Peyer's patch (tissue), 4 donors: ENCODE measurements at regions not wholly inside any gene's neighbourhood (a gene's known extent, or its start where the extent isn't known, plus 50 kb on each side); places are given as distances from the start of the nearest gene placed in this dataset.
A peak's percentile ranks its signal among the peaks of the same experiment; 100 is the strongest.

Source experiments
- DNase-seq, 3 donors: peaks; one replicate each; pipeline ENCODE4 v3.0.0-alpha.2; 2017 to 2019
- H3K27ac ChIP-seq, 4 donors: fragments of 200-600 bp; sonication (generic); one replicate each; pipeline ENCODE4 v1.5.1; 2016 to 2019
- H3K27me3 ChIP-seq, 2 donors: fragments of 200-600 bp; sonication (generic); one replicate each; pipeline ENCODE4 v1.5.1; 2019
- H3K36me3 ChIP-seq, 3 donors: fragments of 200-600 bp; sonication (generic); one replicate each; pipeline ENCODE4 v1.5.1; 2016 to 2019
- H3K4me1 ChIP-seq, 4 donors: fragments of 200-600 bp; sonication (generic); one replicate each; pipeline ENCODE4 v1.5.1; 2016 to 2019
- H3K4me3 ChIP-seq, 4 donors: fragments of 200-600 bp; sonication (generic); 1 replicate in 3 of 4; 2 replicates in 1 of 4; pipeline ENCODE4 v1.5.1; 2016 to 2019; ENCODE audit warnings: mild to moderate bottlenecking in 1 of 4
- H3K9me3 ChIP-seq, 4 donors: fragments of 200-600 bp; sonication (generic); one replicate each; pipeline ENCODE4 v1.5.1; 2016 to 2019; ENCODE audit warnings: mild to moderate bottlenecking in 1 of 4
- CTCF ChIP-seq, 6 experiments: fragments of 450-650 bp in 4 of 6; fragments of 200-600 bp in 2 of 6; sonication (generic) in 1 of 6; IDR thresholded peaks; one replicate each; pipeline ENCODE4 v1.5.1; 2017 to 2019; ENCODE audit warnings: antibody characterized with exemption in 6 of 6, mild to moderate bottlenecking in 3 of 6, moderate library complexity in 1 of 6
- POLR2A ChIP-seq, 2 donors: fragments of 450-650 bp; IDR thresholded peaks; one replicate each; pipeline ENCODE4 v1.5.1; 2017; ENCODE audit warnings: antibody characterized with exemption in 2 of 2, mild to moderate bottlenecking in 2 of 2, moderate library complexity in 2 of 2

- Histone ChIP-seq H3K27me3 (no peaks in the 10 kb centered on the region), H3K36me3 (no peaks in the 10 kb centered on the region), H3K4me3 (no peak overlapping the region), H3K9me3 (no peaks in the 10 kb centered on the region), H3K4me1 (peaks cover 0 to 14% (median 4%) of the 10 kb centered on the region in 4 donors), H3K27ac (peak overlapping the region in 2 of 4 donors; percentile 10 to 11)
- DNase-seq = no peak
- TF ChIP-seq CTCF (IDR thresholded peaks at IDR 0.05) (no peak), POLR2A (IDR thresholded peaks at IDR 0.05) (no peak)
These were observed 153.0 kb upstream of the PTPN1 start for GRCh38 chr20:50356962-50357782.

- no peak for DNase-seq
- TF ChIP-seq POLR2A (IDR thresholded peaks at IDR 0.05) = no peak
- TF ChIP-seq CTCF (IDR thresholded peaks at IDR 0.05) = no peak
- Histone ChIP-seq H3K4me1 (peaks cover 0 to 14% (median 4%) of the 10 kb centered on the region in 4 donors), H3K27ac (no peak overlapping the region), H3K9me3 (no peaks in the 10 kb centered on the region), H3K4me3 (no peak overlapping the region), H3K36me3 (no peaks in the 10 kb centered on the region), H3K27me3 (no peaks in the 10 kb centered on the region)
These were observed 152.4 kb upstream of the PTPN1 start for GRCh38 chr20:50357783-50358161.

- TF ChIP-seq CTCF (IDR thresholded peaks at IDR 0.05) (no peak), POLR2A (IDR thresholded peaks at IDR 0.05) (no peak)
- H3K27ac ChIP-seq = no peak overlapping the region
- DNase-seq = no peak
These were observed 152.0 kb upstream of the PTPN1 start for GRCh38 chr20:50358166-50358565.

GRCh38 chr20:50358971-50359370 lies 151.2 kb upstream of the PTPN1 start:
- peaks cover 0 to 14% (median 4%) of the 10 kb centered on the region in 4 donors for H3K4me1 ChIP-seq
- no peak overlapping the region for H3K4me3 ChIP-seq
- no peak overlapping the region for H3K27ac ChIP-seq
- H3K9me3 ChIP-seq = no peaks in the 10 kb centered on the region
- TF ChIP-seq POLR2A (IDR thresholded peaks at IDR 0.05) (no peak), CTCF (IDR thresholded peaks at IDR 0.05) (no peak)
- DNase-seq = no peak
- no peaks in the 10 kb centered on the region for H3K27me3 ChIP-seq
- H3K36me3 ChIP-seq = no peaks in the 10 kb centered on the region

More at GRCh38 chr20:50358166-50358565, 152.0 kb upstream of the PTPN1 start:
- H3K4me1 ChIP-seq = peaks cover 0 to 14% (median 4%) of the 10 kb centered on the region in 4 donors
- no peak overlapping the region for H3K4me3 ChIP-seq
- no peaks in the 10 kb centered on the region for H3K9me3 ChIP-seq
- no peaks in the 10 kb centered on the region for H3K36me3 ChIP-seq
- H3K27me3 ChIP-seq = no peaks in the 10 kb centered on the region

- TF ChIP-seq CTCF (IDR thresholded peaks at IDR 0.05) (no peak), POLR2A (IDR thresholded peaks at IDR 0.05) (no peak)
- peak in 1 of 3 donors; percentile 59 for DNase-seq
- no peaks in the 10 kb centered on the region for H3K36me3 ChIP-seq
- peak overlapping the region in 1 of 4 donors; percentile 43 for H3K27ac ChIP-seq
- peaks cover 0 to 14% (median 4%) of the 10 kb centered on the region in 4 donors for H3K4me1 ChIP-seq
- H3K9me3 ChIP-seq = no peaks in the 10 kb centered on the region
- no peaks in the 10 kb centered on the region for H3K27me3 ChIP-seq
- H3K4me3 ChIP-seq = no peak overlapping the region
These were observed 150.5 kb upstream of the PTPN1 start for GRCh38 chr20:50359607-50360217.
